WTC11 (cell line): ENCODE measurements at regions not wholly inside any gene's neighbourhood (a gene's known extent, or its start where the extent isn't known, plus 50 kb on each side); places are given as distances from the start of the nearest gene placed in this dataset.

Experiments
- ATAC-seq: fragments of 200-7000 bp; cut with Tn5 transposase; 2 replicates; pipeline ENCODE4 v1.10.0; 2021; ENCODE audit warnings: mild to moderate bottlenecking, moderate library complexity
- CTCF ChIA-PET: fragments of 300-600 bp; sonication (Branson Sonifier 250); formaldehyde crosslinking; loops from one replicate; lab custom pipeline; 2021; ENCODE audit warnings: antibody characterized with exemption; lab: Charles Lee
- POLR2A ChIA-PET: fragments of 350-600 bp; sonication (Branson Sonifier 250); formaldehyde crosslinking; loops from one replicate; lab custom pipeline; 2021; ENCODE audit warnings: antibody characterized with exemption; lab: Charles Lee
- DNase-seq: peaks from one replicate; pipeline ENCODE4 v3.0.0; 2021; ENCODE audit warnings: low spot score
- H3K27ac Mint-ChIP-seq: 2 replicates; pipeline ENCODE4 v1.8.0; 2021; ENCODE audit warnings: mixed read lengths
- H3K27me3 Mint-ChIP-seq: 2 replicates; pipeline ENCODE4 v1.8.0; 2021; ENCODE audit warnings: low read depth, mild to moderate bottlenecking, moderate library complexity, mixed read lengths
- H3K36me3 Mint-ChIP-seq: 2 replicates; pipeline ENCODE4 v1.8.0; 2021; ENCODE audit warnings: mixed read lengths
- H3K4me1 Mint-ChIP-seq: 2 replicates; pipeline ENCODE4 v1.8.0; 2022; ENCODE audit warnings: mixed read lengths
- H3K4me3 Mint-ChIP-seq: 2 replicates; pipeline ENCODE4 v1.8.0; 2021; ENCODE audit warnings: mild to moderate bottlenecking, moderate library complexity, mixed read lengths
- H3K9me3 Mint-ChIP-seq: 2 replicates; pipeline ENCODE4 v1.8.0; 2021; ENCODE audit warnings: mixed read lengths
- ATF1 ChIP-seq: sonication (generic); formaldehyde crosslinking; IDR thresholded peaks from 2 replicates; pipeline ENCODE4 v1.8.1; 2023; ENCODE audit warnings: mild to moderate bottlenecking, moderate library complexity, missing genetic modification reagents
- CREB1 ChIP-seq: sonication (generic); formaldehyde crosslinking; IDR thresholded peaks from 2 replicates; pipeline ENCODE4 v1.8.0; 2023; ENCODE audit warnings: mild to moderate bottlenecking, missing genetic modification reagents
- EMX1 ChIP-seq: fragments of 250-450 bp; sonication (Bioruptor Pico); IDR thresholded peaks from 2 replicates; pipeline ENCODE4 v1.8.0; 2021; ENCODE audit warnings: mild to moderate bottlenecking
- FOXP1 ChIP-seq: sonication (generic); formaldehyde crosslinking; IDR thresholded peaks from 2 replicates; pipeline ENCODE4 v1.8.0; 2022; ENCODE audit warnings: missing genetic modification reagents, mild to moderate bottlenecking, moderate library complexity, borderline replicate concordance
- IRF2 ChIP-seq: sonication (generic); formaldehyde crosslinking; IDR thresholded peaks from 2 replicates; pipeline ENCODE4 v1.8.0; 2022; ENCODE audit warnings: low read depth, missing genetic modification reagents, borderline replicate concordance
- KAT7 ChIP-seq: sonication (generic); formaldehyde crosslinking; IDR thresholded peaks from 2 replicates; pipeline ENCODE4 v1.8.1; 2023; ENCODE audit warnings: missing genetic modification reagents, mild to moderate bottlenecking, borderline replicate concordance
- MXD4 ChIP-seq: fragments of 250-450 bp; sonication (Bioruptor Pico); IDR thresholded peaks from 2 replicates; pipeline ENCODE4 v1.8.0; 2021; ENCODE audit warnings: mild to moderate bottlenecking, moderate library complexity, borderline replicate concordance
- NR2C2 ChIP-seq: sonication (generic); formaldehyde crosslinking; IDR thresholded peaks from 2 replicates; pipeline ENCODE4 v1.8.0; 2022; ENCODE audit warnings: mild to moderate bottlenecking, missing genetic modification reagents
- PRRX2 ChIP-seq: fragments of 250-450 bp; sonication (Bioruptor Pico); IDR thresholded peaks from 2 replicates; pipeline ENCODE4 v1.8.0; 2021; ENCODE audit warnings: mild to moderate bottlenecking
- RORB ChIP-seq: fragments of 250-450 bp; sonication (Bioruptor Pico); IDR thresholded peaks from 2 replicates; pipeline ENCODE4 v1.9.0; 2021; ENCODE audit warnings: mild to moderate bottlenecking
- SOX15 ChIP-seq: fragments of 250-450 bp; sonication (Bioruptor Pico); IDR thresholded peaks from 2 replicates; pipeline ENCODE4 v1.9.0; 2021; ENCODE audit warnings: mild to moderate bottlenecking
- TCF7 ChIP-seq: sonication (generic); formaldehyde crosslinking; IDR thresholded peaks from 2 replicates; pipeline ENCODE4 v1.8.0; 2022; ENCODE audit warnings: mild to moderate bottlenecking, low read depth, missing genetic modification reagents, moderate library complexity
- TEAD4 ChIP-seq: sonication (generic); formaldehyde crosslinking; IDR thresholded peaks from 2 replicates; pipeline ENCODE4 v1.8.0; 2022; ENCODE audit warnings: mild to moderate bottlenecking, missing genetic modification reagents
- ZBTB21 ChIP-seq: sonication (generic); formaldehyde crosslinking; IDR thresholded peaks from 2 replicates; pipeline ENCODE4 v1.8.1; 2023; ENCODE audit warnings: mild to moderate bottlenecking, missing genetic modification reagents, borderline replicate concordance
- ZNF219 ChIP-seq: sonication (generic); formaldehyde crosslinking; IDR thresholded peaks from 2 replicates; pipeline ENCODE4 v1.8.0; 2023; ENCODE audit warnings: missing genetic modification reagents, mild to moderate bottlenecking, borderline replicate concordance
- ZNF232 ChIP-seq: sonication (generic); formaldehyde crosslinking; IDR thresholded peaks from 2 replicates; pipeline ENCODE4 v1.8.0; 2022; ENCODE audit warnings: mild to moderate bottlenecking, missing genetic modification reagents
- ZNF671 ChIP-seq: fragments of 250-450 bp; sonication (Bioruptor Pico); IDR thresholded peaks from 2 replicates; pipeline ENCODE4 v1.8.0; 2021; ENCODE audit warnings: mild to moderate bottlenecking
- TF ChIP-seq, protein P1 (sequence below): fragments of 250-450 bp; sonication (Bioruptor Pico); IDR thresholded peaks from 2 replicates; pipeline ENCODE4 v1.8.0; 2021; ENCODE audit warnings: mild to moderate bottlenecking
- TF ChIP-seq, protein P2 (sequence below): sonication (generic); formaldehyde crosslinking; IDR thresholded peaks from 2 replicates; pipeline ENCODE4 v1.8.1; 2022; ENCODE audit warnings: low read depth, missing genetic modification reagents, borderline replicate concordance
- TF ChIP-seq, protein P3 (sequence below): sonication (generic); formaldehyde crosslinking; IDR thresholded peaks from 2 replicates; pipeline ENCODE4 v1.8.1; 2023; ENCODE audit warnings: mild to moderate bottlenecking, missing genetic modification reagents
- TF ChIP-seq, protein P4 (sequence below): sonication (generic); formaldehyde crosslinking; IDR thresholded peaks from 2 replicates; pipeline ENCODE4 v1.8.0; 2023; ENCODE audit warnings: missing genetic modification reagents
- TF ChIP-seq, protein P5 (sequence below): sonication (generic); formaldehyde crosslinking; IDR thresholded peaks from 2 replicates; pipeline ENCODE4 v1.8.1; 2023; ENCODE audit warnings: mild to moderate bottlenecking, missing genetic modification reagents, moderate library complexity
- TF ChIP-seq, protein P6 (sequence below): fragments of 250-450 bp; sonication (Bioruptor Pico); IDR thresholded peaks from 2 replicates; pipeline ENCODE4 v1.9.0; 2021; ENCODE audit warnings: moderate library complexity, mild to moderate bottlenecking, inconsistent platforms, borderline replicate concordance
- TF ChIP-seq, protein P7 (sequence below): sonication (generic); formaldehyde crosslinking; IDR thresholded peaks from 2 replicates; pipeline ENCODE4 v1.8.0; 2022; ENCODE audit warnings: mild to moderate bottlenecking, missing genetic modification reagents
- TF ChIP-seq, protein P8 (sequence below): sonication (generic); formaldehyde crosslinking; IDR thresholded peaks from 2 replicates; pipeline ENCODE4 v1.8.1; 2022; ENCODE audit warnings: low read depth, mild to moderate bottlenecking, moderate library complexity, missing genetic modification reagents, borderline replicate concordance
- TF ChIP-seq, protein P9 (sequence below): fragments of 250-450 bp; sonication (Bioruptor Pico); IDR thresholded peaks from 2 replicates; pipeline ENCODE4 v2.1.2; 2022; ENCODE audit warnings: mild to moderate bottlenecking, moderate library complexity

DNA sequence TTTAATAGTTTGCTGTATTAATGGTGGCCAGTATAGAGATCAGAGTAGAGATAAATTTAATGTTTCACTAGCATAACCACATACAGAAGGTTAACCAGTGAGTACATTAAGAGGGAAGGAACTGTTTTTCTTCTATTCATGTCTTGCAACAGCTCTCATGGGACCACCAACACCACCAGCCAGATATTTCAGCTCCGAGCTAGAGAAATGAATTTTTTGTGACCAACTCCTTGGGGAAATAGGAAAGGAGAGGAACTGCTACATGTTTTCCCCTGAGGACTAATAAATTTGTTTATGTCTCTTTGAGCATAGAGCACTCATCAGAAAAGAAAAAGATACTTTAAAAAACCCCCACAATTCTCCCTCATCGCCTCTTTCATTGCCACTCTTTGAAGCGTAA is 247.5 kb downstream of the MBNL1 start:
- no peaks in the 10 kb centered on the region for H3K9me3 Mint-ChIP-seq
- H3K4me1 Mint-ChIP-seq, result peaks cover 31% of the 10 kb centered on the region

DNA sequence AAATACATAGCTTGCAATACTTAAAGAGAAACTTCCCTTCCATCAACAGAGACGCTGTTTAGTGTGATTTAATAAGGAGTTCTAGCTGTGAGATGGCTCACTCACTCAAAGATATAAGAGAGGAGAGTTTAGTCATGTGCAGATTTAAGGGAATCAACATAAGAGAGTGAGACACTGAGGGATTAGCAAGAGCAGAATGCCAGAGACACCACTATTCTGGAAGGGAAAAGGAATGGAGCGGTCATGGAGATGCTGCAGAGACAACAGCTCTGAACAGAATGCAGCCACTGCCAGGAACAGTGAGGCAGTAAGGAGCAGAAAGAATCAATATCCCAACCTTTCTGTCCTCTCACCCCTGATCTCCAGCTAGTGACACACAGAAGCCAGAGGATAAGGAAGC is 248.8 kb downstream of the MBNL1 start:
- ChIA-PET POLR2A (no interaction called here), CTCF (interaction anchor here (0.7 to 1.1 kb wide), 2 partner anchors 8 to 9 kb away, joined by 3 read pairs; no protein-coding TSS in a partner anchor)
- H3K4me1 Mint-ChIP-seq, result peaks cover 31% of the 10 kb centered on the region
- H3K36me3 Mint-ChIP-seq, result no peaks in the 10 kb centered on the region
- no peaks in the 10 kb centered on the region for H3K9me3 Mint-ChIP-seq
- peak; percentile 97 for ATAC-seq
- peak overlapping the region; percentile 64; the same call in 1 of the 2 replicates for H3K27ac Mint-ChIP-seq
- no peak for DNase-seq
- H3K27me3 Mint-ChIP-seq, result no peaks in the 10 kb centered on the region
- no peak overlapping the region for H3K4me3 Mint-ChIP-seq
- TF ChIP-seq NR2C2 (CRISPR knock-in tag) (no peak), ZNF671 (CRISPR knock-in tag) (no peak), CREB1 (no peak), MXD4 (CRISPR knock-in tag) (no peak), IRF2 (CRISPR knock-in tag) (no peak), KAT7 (CRISPR knock-in tag) (no peak), RORB (CRISPR knock-in tag) (no peak), TEAD4 (no peak), FOXP1 (no peak), SOX15 (CRISPR knock-in tag) (no peak), PRRX2 (no peak), ZNF232 (CRISPR knock-in tag) (no peak), ZBTB21 (CRISPR knock-in tag) (no peak), ATF1 (CRISPR knock-in tag) (no peak)
- TF ChIP-seq, protein P1, sequence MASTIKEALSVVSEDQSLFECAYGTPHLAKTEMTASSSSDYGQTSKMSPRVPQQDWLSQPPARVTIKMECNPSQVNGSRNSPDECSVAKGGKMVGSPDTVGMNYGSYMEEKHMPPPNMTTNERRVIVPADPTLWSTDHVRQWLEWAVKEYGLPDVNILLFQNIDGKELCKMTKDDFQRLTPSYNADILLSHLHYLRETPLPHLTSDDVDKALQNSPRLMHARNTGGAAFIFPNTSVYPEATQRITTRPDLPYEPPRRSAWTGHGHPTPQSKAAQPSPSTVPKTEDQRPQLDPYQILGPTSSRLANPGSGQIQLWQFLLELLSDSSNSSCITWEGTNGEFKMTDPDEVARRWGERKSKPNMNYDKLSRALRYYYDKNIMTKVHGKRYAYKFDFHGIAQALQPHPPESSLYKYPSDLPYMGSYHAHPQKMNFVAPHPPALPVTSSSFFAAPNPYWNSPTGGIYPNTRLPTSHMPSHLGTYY, result no peak
- TF ChIP-seq, protein P2, sequence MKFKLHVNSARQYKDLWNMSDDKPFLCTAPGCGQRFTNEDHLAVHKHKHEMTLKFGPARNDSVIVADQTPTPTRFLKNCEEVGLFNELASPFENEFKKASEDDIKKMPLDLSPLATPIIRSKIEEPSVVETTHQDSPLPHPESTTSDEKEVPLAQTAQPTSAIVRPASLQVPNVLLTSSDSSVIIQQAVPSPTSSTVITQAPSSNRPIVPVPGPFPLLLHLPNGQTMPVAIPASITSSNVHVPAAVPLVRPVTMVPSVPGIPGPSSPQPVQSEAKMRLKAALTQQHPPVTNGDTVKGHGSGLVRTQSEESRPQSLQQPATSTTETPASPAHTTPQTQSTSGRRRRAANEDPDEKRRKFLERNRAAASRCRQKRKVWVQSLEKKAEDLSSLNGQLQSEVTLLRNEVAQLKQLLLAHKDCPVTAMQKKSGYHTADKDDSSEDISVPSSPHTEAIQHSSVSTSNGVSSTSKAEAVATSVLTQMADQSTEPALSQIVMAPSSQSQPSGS (CRISPR knock-in tag), result no peak
- TF ChIP-seq, protein P3, sequence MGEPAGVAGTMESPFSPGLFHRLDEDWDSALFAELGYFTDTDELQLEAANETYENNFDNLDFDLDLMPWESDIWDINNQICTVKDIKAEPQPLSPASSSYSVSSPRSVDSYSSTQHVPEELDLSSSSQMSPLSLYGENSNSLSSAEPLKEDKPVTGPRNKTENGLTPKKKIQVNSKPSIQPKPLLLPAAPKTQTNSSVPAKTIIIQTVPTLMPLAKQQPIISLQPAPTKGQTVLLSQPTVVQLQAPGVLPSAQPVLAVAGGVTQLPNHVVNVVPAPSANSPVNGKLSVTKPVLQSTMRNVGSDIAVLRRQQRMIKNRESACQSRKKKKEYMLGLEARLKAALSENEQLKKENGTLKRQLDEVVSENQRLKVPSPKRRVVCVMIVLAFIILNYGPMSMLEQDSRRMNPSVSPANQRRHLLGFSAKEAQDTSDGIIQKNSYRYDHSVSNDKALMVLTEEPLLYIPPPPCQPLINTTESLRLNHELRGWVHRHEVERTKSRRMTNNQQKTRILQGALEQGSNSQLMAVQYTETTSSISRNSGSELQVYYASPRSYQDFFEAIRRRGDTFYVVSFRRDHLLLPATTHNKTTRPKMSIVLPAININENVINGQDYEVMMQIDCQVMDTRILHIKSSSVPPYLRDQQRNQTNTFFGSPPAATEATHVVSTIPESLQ (CRISPR knock-in tag), result no peak

More for the DNA sequence above, 247.5 kb downstream of the MBNL1 start:
- Mint-ChIP-seq H3K4me3 (no peak overlapping the region), H3K27me3 (no peaks in the 10 kb centered on the region), H3K27ac (peak overlapping the region; percentile 85), H3K36me3 (no peaks in the 10 kb centered on the region)
- DNase-seq, result no peak
- CTCF ChIA-PET, result interaction anchor here (1.1 to 1.2 kb wide), 2 partner anchors 23 to 44 kb away, joined by 3 to 4 read pairs; no protein-coding TSS in a partner anchor
- TF ChIP-seq, protein P4, sequence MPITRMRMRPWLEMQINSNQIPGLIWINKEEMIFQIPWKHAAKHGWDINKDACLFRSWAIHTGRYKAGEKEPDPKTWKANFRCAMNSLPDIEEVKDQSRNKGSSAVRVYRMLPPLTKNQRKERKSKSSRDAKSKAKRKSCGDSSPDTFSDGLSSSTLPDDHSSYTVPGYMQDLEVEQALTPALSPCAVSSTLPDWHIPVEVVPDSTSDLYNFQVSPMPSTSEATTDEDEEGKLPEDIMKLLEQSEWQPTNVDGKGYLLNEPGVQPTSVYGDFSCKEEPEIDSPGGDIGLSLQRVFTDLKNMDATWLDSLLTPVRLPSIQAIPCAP, result no peak
- TF ChIP-seq, protein P5, sequence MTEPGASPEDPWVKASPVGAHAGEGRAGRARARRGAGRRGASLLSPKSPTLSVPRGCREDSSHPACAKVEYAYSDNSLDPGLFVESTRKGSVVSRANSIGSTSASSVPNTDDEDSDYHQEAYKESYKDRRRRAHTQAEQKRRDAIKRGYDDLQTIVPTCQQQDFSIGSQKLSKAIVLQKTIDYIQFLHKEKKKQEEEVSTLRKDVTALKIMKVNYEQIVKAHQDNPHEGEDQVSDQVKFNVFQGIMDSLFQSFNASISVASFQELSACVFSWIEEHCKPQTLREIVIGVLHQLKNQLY (CRISPR knock-in tag), result no peak
- TF ChIP-seq, protein P6, sequence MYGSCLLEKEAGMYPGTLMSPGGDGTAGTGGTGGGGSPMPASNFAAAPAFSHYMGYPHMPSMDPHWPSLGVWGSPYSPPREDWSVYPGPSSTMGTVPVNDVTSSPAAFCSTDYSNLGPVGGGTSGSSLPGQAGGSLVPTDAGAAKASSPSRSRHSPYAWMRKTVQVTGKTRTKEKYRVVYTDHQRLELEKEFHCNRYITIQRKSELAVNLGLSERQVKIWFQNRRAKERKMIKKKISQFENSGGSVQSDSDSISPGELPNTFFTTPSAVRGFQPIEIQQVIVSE (CRISPR knock-in tag), result no peak
- TF ChIP-seq, protein P7, sequence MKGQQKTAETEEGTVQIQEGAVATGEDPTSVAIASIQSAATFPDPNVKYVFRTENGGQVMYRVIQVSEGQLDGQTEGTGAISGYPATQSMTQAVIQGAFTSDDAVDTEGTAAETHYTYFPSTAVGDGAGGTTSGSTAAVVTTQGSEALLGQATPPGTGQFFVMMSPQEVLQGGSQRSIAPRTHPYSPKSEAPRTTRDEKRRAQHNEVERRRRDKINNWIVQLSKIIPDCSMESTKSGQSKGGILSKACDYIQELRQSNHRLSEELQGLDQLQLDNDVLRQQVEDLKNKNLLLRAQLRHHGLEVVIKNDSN (CRISPR knock-in tag), result no peak
- TF ChIP-seq, protein P8, sequence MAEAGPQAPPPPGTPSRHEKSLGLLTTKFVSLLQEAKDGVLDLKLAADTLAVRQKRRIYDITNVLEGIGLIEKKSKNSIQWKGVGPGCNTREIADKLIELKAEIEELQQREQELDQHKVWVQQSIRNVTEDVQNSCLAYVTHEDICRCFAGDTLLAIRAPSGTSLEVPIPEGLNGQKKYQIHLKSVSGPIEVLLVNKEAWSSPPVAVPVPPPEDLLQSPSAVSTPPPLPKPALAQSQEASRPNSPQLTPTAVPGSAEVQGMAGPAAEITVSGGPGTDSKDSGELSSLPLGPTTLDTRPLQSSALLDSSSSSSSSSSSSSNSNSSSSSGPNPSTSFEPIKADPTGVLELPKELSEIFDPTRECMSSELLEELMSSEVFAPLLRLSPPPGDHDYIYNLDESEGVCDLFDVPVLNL, result no peak
- TF ChIP-seq, protein P9, sequence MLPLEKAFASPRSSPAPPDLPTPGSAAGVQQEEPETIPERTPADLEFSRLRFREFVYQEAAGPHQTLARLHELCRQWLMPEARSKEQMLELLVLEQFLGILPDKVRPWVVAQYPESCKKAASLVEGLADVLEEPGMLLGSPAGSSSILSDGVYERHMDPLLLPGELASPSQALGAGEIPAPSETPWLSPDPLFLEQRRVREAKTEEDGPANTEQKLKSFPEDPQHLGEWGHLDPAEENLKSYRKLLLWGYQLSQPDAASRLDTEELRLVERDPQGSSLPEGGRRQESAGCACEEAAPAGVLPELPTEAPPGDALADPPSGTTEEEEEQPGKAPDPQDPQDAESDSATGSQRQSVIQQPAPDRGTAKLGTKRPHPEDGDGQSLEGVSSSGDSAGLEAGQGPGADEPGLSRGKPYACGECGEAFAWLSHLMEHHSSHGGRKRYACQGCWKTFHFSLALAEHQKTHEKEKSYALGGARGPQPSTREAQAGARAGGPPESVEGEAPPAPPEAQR, result no peak
- TF ChIP-seq SOX15 (CRISPR knock-in tag) (no peak), EMX1 (CRISPR knock-in tag) (no peak), TEAD4 (no peak), TCF7 (CRISPR knock-in tag) (no peak), ZNF219 (CRISPR knock-in tag) (no peak)
- POLR2A ChIA-PET, result no interaction called here
- ATAC-seq, result no peak
